ENCODE measurements at regions not wholly inside any gene's neighbourhood (a gene's known extent, or its start where the extent isn't known, plus 50 kb on each side); places are given as distances from the start of the nearest gene placed in this dataset.

DNA sequence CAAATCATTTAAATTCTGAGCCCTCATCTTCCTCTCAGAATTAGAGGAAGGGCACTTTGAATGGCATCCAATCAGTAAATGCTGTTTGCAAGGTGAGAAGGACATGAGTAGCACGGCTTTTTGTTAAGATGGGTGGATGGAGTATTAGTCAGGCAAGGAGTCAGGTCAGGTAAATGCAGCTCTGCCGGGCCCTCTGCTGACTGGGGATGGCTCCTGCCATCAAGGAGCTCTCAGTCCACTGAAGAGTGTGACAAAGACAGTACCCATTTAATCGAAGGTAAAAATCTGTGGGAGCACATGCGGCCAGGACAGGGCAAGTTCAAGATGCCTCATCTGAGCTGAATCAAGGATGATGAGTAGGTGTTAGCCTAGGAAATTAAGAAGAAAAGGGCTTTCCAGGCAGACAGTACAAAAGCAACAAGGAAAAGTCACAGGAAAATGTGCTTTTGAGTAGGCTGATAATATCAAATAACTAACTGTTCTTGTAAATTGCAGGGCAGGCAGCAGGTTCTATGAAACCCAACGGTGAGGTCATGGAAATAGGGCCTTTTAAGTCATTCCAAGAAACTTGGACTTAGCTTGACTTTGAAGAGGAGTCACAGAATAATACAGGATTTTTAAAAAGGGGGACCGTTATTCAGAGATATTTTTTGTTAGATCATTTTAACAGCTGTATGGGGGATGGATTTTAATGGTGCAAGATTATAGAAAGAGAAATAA, 670.5 kb upstream of the ARGLU1 start:
- Mint-ChIP-seq H3K4me3 (no peak overlapping the region), H3K36me3 (ENCODE audit: insufficient read depth) (no peaks in the 10 kb centered on the region), H3K27me3 (no peaks in the 10 kb centered on the region), H3K27ac (no peak overlapping the region), H3K9me3 (peaks cover 10 to 15% of the 10 kb centered on the region in 2 donors), H3K4me1 (ENCODE audit: low read depth in 2 of 2) (no peaks in the 10 kb centered on the region)
- ATAC-seq (replicated peaks) (no peak), DNase-seq (no peak)

DNA sequence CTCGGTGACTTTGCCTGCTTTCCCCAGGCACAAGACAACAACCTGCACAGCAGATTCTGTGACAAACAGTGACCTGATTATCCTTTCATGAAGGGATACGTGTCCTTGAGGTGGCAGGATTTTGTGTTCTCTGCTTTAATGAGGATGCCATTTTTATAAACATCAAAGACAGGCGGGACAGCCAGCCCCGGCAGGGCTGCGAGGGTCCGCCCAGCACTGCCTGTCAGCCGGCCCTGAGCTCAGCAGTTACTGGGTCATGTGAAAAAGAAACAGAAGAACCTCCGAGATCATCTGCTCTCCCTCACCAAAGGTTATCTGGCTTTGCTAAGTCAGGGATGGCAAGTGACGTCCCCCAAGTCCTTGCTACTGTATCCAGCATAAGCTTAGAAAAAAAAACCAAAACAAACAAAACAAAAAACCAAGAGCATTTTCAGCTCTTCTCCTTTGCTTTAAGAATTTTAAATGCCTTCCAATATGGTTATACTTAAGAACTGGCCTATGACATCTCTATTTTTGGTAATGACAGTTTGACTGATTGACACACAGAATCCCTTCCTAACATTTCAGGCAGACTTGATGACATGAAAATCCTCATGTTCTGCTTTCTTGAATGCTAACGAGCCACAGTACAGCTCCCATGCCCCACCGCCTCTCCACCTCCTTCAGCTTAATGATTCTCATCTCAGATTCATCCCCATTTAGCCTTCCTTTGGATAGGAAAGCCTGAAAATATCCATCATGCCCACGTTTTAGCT, 666.6 kb upstream of the ARGLU1 start:
- no peak overlapping the region for H3K4me3 Mint-ChIP-seq
- H3K27me3 Mint-ChIP-seq: no peaks in the 10 kb centered on the region
- no peak overlapping the region for H3K27ac Mint-ChIP-seq
- DNase-seq (no peak), ATAC-seq (replicated peaks) (no peak)
- H3K9me3 Mint-ChIP-seq: peaks cover 2 to 6% of the 10 kb centered on the region in 2 donors
- no peaks in the 10 kb centered on the region for H3K36me3 Mint-ChIP-seq (ENCODE audit: insufficient read depth)
- no peaks in the 10 kb centered on the region for H3K4me1 Mint-ChIP-seq (ENCODE audit: low read depth in 2 of 2)

DNA sequence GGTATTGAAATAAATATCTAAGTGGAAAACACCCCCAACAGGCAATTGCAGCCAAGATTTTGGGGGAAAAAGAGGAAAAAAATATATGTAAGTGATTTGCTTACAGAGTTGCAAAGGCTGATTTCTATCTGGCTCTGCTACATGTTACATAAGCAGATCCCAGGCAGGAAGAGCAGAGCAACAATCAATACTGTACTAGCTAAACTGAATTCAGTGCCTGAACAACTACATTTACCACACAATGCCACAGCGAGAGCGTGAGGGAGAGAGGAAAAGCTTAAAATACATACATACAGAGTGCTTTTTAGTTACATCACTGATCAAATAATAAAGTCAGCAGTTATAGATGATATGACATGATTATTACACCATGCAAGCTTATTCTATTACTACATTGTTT, 665.6 kb upstream of the ARGLU1 start:
- ATAC-seq (replicated peaks) (no peak), DNase-seq (no peak)
- Mint-ChIP-seq H3K4me3 (no peak overlapping the region), H3K36me3 (ENCODE audit: insufficient read depth) (no peaks in the 10 kb centered on the region), H3K9me3 (peaks cover 0 to 6% of the 10 kb centered on the region in 2 donors), H3K4me1 (ENCODE audit: low read depth in 2 of 2) (no peaks in the 10 kb centered on the region), H3K27ac (no peak overlapping the region), H3K27me3 (no peaks in the 10 kb centered on the region)

DNA sequence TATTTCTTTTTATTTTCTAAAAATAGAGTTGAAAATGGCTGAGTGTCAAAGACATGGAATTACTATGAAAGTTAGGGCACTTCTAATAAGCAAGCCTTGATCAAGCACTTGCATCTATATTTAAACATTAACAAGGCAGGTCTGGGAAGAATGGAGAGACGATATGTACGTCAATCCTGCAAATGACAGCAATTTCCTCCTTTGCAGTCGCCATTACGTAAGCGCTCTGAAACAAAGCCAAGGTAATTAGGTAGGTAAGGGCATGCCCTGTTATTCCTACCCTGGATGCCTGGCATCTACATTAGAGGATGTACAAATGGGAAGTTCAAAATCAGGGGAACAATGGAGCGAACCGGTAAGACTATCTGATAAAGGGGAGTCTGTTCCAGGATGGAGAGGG, 664.0 kb upstream of the ARGLU1 start:
- DNase-seq (no peak), ATAC-seq (replicated peaks) (no peak)
- Mint-ChIP-seq H3K36me3 (ENCODE audit: insufficient read depth) (no peaks in the 10 kb centered on the region), H3K9me3 (peaks cover 0 to 6% of the 10 kb centered on the region in 2 donors), H3K4me1 (ENCODE audit: low read depth in 2 of 2) (no peaks in the 10 kb centered on the region), H3K27me3 (no peaks in the 10 kb centered on the region), H3K4me3 (no peak overlapping the region), H3K27ac (no peak overlapping the region)

DNA sequence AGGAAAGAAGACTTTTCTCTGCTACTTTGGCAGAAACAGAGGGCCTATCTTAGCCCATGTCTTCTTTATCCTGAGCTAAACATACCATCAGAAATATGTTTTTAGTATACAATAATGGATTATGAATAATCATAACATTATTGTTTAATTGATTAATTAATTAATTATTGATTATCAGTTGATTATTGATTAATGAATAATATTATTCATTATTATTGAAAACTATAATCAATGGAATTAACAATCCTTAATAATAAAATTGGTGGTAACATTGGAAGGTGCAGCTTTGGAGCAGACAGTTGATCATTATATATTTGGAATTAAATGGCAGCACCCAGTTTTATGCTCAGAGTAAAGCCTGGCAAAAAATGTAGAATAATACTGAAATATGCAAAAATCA, 655.9 kb upstream of the ARGLU1 start:
- Mint-ChIP-seq H3K4me1 (ENCODE audit: low read depth in 2 of 2) (no peaks in the 10 kb centered on the region), H3K27me3 (no peaks in the 10 kb centered on the region), H3K4me3 (no peak overlapping the region), H3K9me3 (peaks cover 0 to 7% of the 10 kb centered on the region in 2 donors), H3K36me3 (ENCODE audit: insufficient read depth) (no peaks in the 10 kb centered on the region), H3K27ac (no peak overlapping the region)
- DNase-seq (no peak), ATAC-seq (replicated peaks) (no peak)

DNA sequence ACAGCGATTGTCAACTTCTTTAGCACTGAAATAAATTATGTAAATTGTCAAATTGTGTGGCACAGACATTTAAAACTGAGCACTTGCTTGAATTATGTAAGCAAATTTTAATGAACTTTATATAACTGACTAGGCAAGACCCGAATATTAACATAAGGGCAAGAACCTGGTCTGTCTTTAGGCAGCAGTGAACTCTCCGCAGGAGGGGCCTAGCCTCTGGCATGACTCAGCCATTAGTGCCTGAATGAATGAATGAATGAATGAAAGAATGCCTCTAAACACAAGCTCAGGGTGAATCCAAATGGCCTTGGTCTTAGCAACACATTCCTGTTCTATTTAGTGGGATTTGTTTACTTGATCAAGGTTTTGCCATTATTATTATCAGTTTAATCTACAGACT, 654.7 kb upstream of the ARGLU1 start:
- H3K4me1 Mint-ChIP-seq (ENCODE audit: low read depth in 2 of 2): no peaks in the 10 kb centered on the region
- ATAC-seq (replicated peaks) (no peak), DNase-seq (no peak)
- H3K4me3 Mint-ChIP-seq: no peak overlapping the region
- H3K27ac Mint-ChIP-seq: no peak overlapping the region
- no peaks in the 10 kb centered on the region for H3K36me3 Mint-ChIP-seq (ENCODE audit: insufficient read depth)
- H3K27me3 Mint-ChIP-seq: no peaks in the 10 kb centered on the region
- peaks cover 6 to 16% of the 10 kb centered on the region in 2 donors for H3K9me3 Mint-ChIP-seq

DNA sequence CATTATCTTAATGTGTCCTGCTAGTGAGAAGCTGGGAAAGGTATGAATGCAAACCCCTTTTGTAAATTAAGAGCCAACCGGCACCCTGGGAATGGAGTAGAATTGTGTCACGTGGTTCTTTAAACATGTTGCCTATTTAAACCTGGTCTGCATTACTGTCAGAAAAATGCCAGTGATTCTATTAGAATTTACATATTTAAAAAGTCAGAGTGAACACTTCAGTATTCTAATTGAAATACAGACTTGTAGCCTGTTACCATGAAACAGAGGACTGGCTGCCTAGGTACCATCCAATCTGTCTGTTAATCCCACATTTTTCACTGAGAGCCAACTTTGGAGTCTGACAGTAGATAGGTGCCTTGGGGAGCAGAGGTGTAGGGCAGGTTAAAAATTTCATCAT, 652.3 kb upstream of the ARGLU1 start:
- Mint-ChIP-seq H3K27ac (no peak overlapping the region), H3K9me3 (peaks cover 11 to 23% of the 10 kb centered on the region in 2 donors), H3K27me3 (no peaks in the 10 kb centered on the region), H3K4me3 (no peak overlapping the region), H3K4me1 (ENCODE audit: low read depth in 2 of 2) (no peaks in the 10 kb centered on the region), H3K36me3 (ENCODE audit: insufficient read depth) (no peaks in the 10 kb centered on the region)
- ATAC-seq (replicated peaks) (no peak), DNase-seq (no peak)

DNA sequence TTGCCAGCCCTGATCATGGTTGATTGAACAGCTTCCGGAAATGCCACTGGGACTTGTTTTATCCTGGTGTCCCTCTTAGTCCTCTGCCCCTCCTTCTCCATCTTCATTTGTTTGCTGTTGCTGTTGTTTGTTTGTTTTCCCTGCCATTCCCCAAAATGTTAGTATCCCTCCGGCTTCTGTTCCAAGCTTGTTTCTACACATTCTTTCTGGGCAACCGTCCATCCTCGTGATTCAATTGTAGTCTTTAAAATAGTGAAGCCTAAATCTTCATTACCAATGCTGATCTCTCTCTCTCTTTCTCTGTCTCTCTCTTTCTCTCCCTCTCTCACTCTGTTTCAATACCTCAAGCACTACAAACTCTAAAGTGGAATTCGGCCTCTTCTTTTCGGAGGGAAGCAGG, 649.3 kb upstream of the ARGLU1 start:
- Mint-ChIP-seq H3K4me3 (no peak overlapping the region), H3K27ac (no peak overlapping the region), H3K36me3 (ENCODE audit: insufficient read depth) (no peaks in the 10 kb centered on the region), H3K9me3 (peaks cover 14 to 23% of the 10 kb centered on the region in 2 donors), H3K27me3 (no peaks in the 10 kb centered on the region), H3K4me1 (ENCODE audit: low read depth in 2 of 2) (no peaks in the 10 kb centered on the region)
- no peak for DNase-seq
- ATAC-seq (replicated peaks): no peak

DNA sequence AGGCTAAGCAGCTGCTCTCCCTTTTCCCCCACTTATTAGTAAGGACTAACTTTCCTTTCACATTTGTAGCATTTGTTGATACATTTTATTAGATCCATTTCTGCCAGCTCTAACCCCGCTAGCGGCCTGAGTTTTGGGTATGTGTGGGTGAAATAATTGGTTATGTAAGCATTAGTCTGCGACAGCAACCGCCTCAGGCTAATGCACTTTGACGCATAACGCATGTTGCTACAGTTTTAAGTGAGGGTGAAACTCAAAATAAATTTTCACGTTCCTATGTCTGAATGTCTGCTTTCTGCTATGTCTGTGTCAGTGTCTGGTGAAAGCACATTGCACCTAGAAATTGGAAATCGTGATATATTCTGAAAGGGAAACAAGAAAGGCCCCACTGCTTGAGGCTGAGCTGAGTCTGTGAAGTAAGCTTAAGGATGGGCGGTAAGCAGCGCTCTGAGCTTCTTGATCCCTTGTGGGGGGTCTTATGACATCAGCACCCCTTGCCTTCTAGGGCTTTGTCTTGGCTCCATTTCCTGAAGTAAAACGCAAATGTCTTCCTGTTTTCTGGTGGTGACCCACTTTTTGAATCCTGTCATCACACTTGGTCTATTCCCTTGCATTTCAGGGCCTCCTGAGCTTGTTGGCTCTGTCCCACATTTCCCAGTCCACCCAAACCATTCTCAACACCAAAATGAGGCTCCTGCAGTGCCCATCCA, 648.3 kb upstream of the ARGLU1 start:
- no peak for DNase-seq
- H3K27me3 Mint-ChIP-seq: no peaks in the 10 kb centered on the region
- no peaks in the 10 kb centered on the region for H3K4me1 Mint-ChIP-seq (ENCODE audit: low read depth in 2 of 2)
- H3K36me3 Mint-ChIP-seq (ENCODE audit: insufficient read depth): no peaks in the 10 kb centered on the region
- peaks cover 14 to 23% of the 10 kb centered on the region in 2 donors for H3K9me3 Mint-ChIP-seq
- no peak overlapping the region for H3K27ac Mint-ChIP-seq
- H3K4me3 Mint-ChIP-seq: no peak overlapping the region
- no peak for ATAC-seq (replicated peaks)

DNA sequence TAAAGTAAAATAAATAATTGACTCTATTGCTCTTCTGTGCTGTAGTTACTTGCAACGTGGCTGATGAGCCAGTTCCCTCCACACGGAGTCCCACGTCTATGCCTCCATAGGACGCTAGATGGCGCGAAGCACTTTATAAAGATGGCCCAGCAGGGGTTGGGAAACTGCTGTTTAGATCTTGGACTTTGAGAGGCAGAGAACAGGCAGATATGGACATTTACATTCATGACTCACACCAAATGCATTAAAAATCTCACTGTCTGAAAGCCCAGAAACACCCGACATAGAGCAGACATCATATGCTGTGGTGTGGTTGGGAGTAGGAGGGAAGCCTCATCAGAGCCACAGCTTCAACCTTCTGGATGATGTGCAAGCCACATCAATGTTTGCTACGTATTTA, 643.1 kb upstream of the ARGLU1 start:
- ATAC-seq (replicated peaks): no peak
- no peaks in the 10 kb centered on the region for H3K36me3 Mint-ChIP-seq (ENCODE audit: insufficient read depth)
- no peak overlapping the region for H3K4me3 Mint-ChIP-seq
- DNase-seq: no peak
- H3K27me3 Mint-ChIP-seq: no peaks in the 10 kb centered on the region
- H3K9me3 Mint-ChIP-seq: peaks cover 0 to 4% of the 10 kb centered on the region in 2 donors
- no peaks in the 10 kb centered on the region for H3K4me1 Mint-ChIP-seq (ENCODE audit: low read depth in 2 of 2)
- H3K27ac Mint-ChIP-seq: no peak overlapping the region

DNA sequence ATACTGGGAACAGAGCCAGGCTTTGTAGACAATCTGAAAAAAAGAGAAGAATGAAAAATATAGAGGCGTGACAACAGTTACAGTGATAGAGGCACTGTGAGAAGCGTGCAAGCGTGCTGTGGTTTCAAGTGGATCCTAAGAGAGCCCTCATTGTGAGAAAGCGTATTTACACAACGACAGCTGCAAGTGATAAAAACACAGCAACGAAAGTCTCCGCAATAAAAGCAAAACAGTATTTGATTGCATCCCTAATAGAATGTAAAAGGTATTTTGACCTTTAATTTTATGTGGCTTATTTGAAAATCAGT, 642.7 kb upstream of the ARGLU1 start:
- Mint-ChIP-seq H3K4me1 (ENCODE audit: low read depth in 2 of 2) (no peaks in the 10 kb centered on the region), H3K4me3 (no peak overlapping the region), H3K9me3 (peaks cover 0 to 4% of the 10 kb centered on the region in 2 donors), H3K27me3 (no peaks in the 10 kb centered on the region), H3K27ac (no peak overlapping the region), H3K36me3 (ENCODE audit: insufficient read depth) (no peaks in the 10 kb centered on the region)
- ATAC-seq (replicated peaks): no peak
- no peak for DNase-seq

DNA sequence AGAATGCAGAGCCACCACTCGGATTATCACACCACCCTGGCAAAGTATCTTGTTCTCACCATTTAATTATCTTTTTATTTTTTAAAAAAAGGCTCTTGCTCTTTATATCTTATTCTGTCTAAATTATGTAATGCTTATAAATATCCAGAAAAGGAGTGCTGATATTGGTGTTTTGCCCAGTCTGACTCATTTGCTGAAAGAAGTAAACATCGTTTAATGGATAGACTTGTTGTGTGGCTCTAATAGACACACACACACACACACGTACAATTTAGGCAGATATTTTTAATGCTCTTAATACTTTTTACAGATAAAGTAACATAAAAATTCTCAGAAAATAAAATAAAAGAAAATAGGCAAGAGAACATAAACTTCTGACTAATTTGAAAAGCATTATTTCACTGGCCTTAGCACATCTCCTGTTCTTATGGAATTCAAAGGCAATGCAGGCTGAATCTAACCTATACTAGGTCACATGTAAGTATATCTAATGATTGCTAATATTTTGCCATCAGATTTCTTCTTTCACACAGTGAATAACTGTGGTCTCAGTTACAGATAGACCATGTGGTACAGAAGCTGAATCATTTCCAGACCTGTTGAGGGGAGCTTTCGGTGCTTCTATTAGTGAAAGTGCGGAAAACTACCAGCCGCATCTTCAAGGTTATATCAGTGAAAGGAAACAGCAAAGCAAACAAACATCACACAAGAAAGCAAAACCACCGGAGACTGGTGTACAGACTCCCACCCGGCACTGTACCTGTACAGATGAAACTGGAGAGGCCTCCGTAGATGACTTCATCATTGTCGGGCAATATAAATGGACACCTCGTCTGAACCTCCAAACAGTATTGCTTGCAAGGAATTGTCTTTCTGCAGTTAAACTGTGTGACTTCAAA, 642.1 kb upstream of the ARGLU1 start:
- Mint-ChIP-seq H3K4me3 (no peak overlapping the region), H3K27me3 (no peaks in the 10 kb centered on the region), H3K4me1 (ENCODE audit: low read depth in 2 of 2) (no peaks in the 10 kb centered on the region), H3K27ac (no peak overlapping the region), H3K9me3 (peaks cover 0 to 4% of the 10 kb centered on the region in 2 donors), H3K36me3 (ENCODE audit: insufficient read depth) (no peaks in the 10 kb centered on the region)
- DNase-seq (no peak), ATAC-seq (replicated peaks) (no peak)

DNA sequence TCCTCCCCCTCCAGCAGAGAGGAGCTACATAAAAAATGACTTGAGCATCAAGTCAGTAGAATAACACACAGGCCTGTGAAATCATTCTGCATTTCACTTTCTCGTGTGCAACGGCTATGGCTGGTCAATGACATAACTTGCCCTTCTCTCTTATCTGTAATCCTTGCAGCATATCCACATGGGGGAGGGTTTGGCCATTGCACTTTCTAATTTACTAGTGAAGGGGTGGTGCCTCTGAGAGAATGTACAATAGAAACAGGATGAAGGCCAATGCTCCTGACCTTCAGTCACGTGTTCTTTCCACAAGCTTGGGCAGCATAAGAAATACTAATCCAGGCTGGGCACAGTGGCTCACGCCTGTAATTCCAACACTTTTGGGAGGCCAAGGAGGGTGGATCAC, 641.0 kb upstream of the ARGLU1 start:
- H3K9me3 Mint-ChIP-seq: peaks cover 0 to 4% of the 10 kb centered on the region in 2 donors
- H3K36me3 Mint-ChIP-seq (ENCODE audit: insufficient read depth): no peaks in the 10 kb centered on the region
- no peak overlapping the region for H3K4me3 Mint-ChIP-seq
- DNase-seq (no peak), ATAC-seq (replicated peaks) (no peak)
- no peak overlapping the region for H3K27ac Mint-ChIP-seq
- no peaks in the 10 kb centered on the region for H3K27me3 Mint-ChIP-seq
- no peaks in the 10 kb centered on the region for H3K4me1 Mint-ChIP-seq (ENCODE audit: low read depth in 2 of 2)

All from effector memory CD8-positive, alpha-beta T cell (primary cell).